ENCODE measurements at regions not wholly inside any gene's neighbourhood (a gene's known extent, or its start where the extent isn't known, plus 50 kb on each side); places are given as distances from the start of the nearest gene placed in this dataset.

- no peak for TF ChIP-seq CTCF (IDR thresholded peaks at IDR 0.05; ENCODE audit: low read depth, low read length, poor library complexity, severe bottlenecking)
- TF ChIP-seq EZH2phosphoT487 (IDR thresholded peaks at IDR 0.05; ENCODE audit: borderline replicate concordance, low read length), result no peak
These were observed 269.9 kb downstream of the NR2F2 start for GRCh38 chr15:96600350-96600749.
